ENCODE measurements at regions not wholly inside any gene's neighbourhood (a gene's known extent, or its start where the extent isn't known, plus 50 kb on each side); places are given as distances from the start of the nearest gene placed in this dataset.
"Not testable (repeated sequence)": the region's sequence is repeated elsewhere in the genome, so short reads cannot be mapped to it uniquely, and the experiment has no call there.

DNA sequence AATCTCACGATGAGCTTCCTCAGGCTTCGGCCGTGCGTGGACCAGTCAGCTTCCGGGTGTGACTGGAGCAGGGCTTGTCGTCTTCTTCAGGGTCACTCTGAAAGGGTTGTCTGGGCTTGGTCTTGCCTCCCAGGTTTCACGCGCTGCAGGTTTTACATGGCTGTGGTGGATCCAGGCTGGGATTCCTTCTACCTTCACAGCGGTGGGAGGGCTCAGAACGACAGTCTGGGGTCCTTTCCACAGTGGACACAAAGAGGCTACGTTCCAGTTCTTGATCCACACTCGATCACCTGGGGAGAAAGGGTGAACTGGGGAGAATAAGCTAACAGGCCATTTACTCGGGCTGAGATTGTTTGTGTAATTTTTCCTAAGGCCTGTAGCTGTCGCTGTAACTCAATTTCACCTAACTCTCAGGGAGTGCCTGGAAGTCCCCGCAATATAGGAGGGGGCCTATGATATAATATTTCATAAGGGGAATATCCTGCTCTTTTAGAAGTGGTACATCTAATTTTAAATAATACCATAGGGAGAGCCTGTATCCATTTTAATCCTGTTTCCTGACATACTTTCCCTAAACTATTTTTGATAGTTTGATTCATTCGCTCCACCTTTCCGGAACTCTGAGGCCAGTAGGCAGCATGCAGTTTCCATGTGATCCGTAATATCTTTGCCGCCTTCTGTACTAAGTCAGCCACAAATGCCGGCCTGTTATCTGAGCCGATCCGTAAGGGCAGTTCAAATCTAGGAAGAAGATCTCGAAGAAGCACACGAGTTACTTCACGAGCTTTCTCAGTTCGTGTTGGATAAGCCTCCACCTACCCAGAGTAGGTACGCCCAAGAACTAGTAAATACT, 97.4 kb upstream of the ZNF195 start:
- TF ChIP-seq, protein P1, sequence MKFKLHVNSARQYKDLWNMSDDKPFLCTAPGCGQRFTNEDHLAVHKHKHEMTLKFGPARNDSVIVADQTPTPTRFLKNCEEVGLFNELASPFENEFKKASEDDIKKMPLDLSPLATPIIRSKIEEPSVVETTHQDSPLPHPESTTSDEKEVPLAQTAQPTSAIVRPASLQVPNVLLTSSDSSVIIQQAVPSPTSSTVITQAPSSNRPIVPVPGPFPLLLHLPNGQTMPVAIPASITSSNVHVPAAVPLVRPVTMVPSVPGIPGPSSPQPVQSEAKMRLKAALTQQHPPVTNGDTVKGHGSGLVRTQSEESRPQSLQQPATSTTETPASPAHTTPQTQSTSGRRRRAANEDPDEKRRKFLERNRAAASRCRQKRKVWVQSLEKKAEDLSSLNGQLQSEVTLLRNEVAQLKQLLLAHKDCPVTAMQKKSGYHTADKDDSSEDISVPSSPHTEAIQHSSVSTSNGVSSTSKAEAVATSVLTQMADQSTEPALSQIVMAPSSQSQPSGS (IDR thresholded peaks at IDR 0.05; ENCODE audit: low read length), result not testable (repeated sequence)
- TF ChIP-seq, protein P2, sequence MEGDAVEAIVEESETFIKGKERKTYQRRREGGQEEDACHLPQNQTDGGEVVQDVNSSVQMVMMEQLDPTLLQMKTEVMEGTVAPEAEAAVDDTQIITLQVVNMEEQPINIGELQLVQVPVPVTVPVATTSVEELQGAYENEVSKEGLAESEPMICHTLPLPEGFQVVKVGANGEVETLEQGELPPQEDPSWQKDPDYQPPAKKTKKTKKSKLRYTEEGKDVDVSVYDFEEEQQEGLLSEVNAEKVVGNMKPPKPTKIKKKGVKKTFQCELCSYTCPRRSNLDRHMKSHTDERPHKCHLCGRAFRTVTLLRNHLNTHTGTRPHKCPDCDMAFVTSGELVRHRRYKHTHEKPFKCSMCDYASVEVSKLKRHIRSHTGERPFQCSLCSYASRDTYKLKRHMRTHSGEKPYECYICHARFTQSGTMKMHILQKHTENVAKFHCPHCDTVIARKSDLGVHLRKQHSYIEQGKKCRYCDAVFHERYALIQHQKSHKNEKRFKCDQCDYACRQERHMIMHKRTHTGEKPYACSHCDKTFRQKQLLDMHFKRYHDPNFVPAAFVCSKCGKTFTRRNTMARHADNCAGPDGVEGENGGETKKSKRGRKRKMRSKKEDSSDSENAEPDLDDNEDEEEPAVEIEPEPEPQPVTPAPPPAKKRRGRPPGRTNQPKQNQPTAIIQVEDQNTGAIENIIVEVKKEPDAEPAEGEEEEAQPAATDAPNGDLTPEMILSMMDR (IDR thresholded peaks at IDR 0.05 in 2 of 3, conservative IDR thresholded peaks at IDR 0.05 in 1 of 3; ENCODE audit: control insufficient read depth in 2 of 3, extremely low read depth in 1 of 3, insufficient read depth in 1 of 3, low read depth in 3 of 3, low read length in 3 of 3), result peak in 2 of 3 experiments; percentile 15 to 25; a peak in 2 of 6 replicates
- TF ChIP-seq CHD2 (IDR thresholded peaks at IDR 0.05; ENCODE audit: borderline replicate concordance, low read depth, low read length); SRF (IDR thresholded peaks at IDR 0.05; ENCODE audit: low read depth in 2 of 2, low read length in 2 of 2); IRF3 (IDR thresholded peaks at IDR 0.05); CBX5 (IDR thresholded peaks at IDR 0.05; ENCODE audit: low read depth); RFX5 (IDR thresholded peaks at IDR 0.05; ENCODE audit: low read depth, low read length); BRCA1 (IDR thresholded peaks at IDR 0.05; ENCODE audit: low read depth, low read length); EP300 (IDR thresholded peaks at IDR 0.05; ENCODE audit: borderline replicate concordance in 1 of 2, control insufficient read depth in 1 of 2, low read depth in 2 of 2, low read length in 2 of 2); ASH2L (IDR thresholded peaks at IDR 0.05; ENCODE audit: borderline replicate concordance, low read depth); MYC (IDR thresholded peaks at IDR 0.05; ENCODE audit: insufficient read depth, insufficient read length, insufficient replicate concordance, low read length, severe bottlenecking); NFIC (IDR thresholded peaks at IDR 0.05; ENCODE audit: low read depth, low read length); RAD51 (IDR thresholded peaks at IDR 0.05); POLR2A (IDR thresholded peaks at IDR 0.05; ENCODE audit: low read depth, low read length): not testable (repeated sequence)
